Loucy (cell line): ENCODE measurements at regions not wholly inside any gene's neighbourhood (a gene's known extent, or its start where the extent isn't known, plus 50 kb on each side); places are given as distances from the start of the nearest gene placed in this dataset.

Source experiments
- EZH2phosphoT487 ChIP-seq: fragments of 200-600 bp; IDR thresholded peaks from 2 replicates; pipeline ENCODE4 v1.6.1; 2018; ENCODE audit warnings: antibody characterized with exemption, mild to moderate bottlenecking, moderate library complexity, borderline replicate concordance
- TF ChIP-seq, protein P1 (sequence below): fragments of 200-600 bp; sonication (generic); conservative IDR thresholded peaks from 2 replicates; pipeline ENCODE4 v1.5.1; 2014; ENCODE audit warnings: mild to moderate bottlenecking, antibody characterized with exemption, low read length

DNA sequence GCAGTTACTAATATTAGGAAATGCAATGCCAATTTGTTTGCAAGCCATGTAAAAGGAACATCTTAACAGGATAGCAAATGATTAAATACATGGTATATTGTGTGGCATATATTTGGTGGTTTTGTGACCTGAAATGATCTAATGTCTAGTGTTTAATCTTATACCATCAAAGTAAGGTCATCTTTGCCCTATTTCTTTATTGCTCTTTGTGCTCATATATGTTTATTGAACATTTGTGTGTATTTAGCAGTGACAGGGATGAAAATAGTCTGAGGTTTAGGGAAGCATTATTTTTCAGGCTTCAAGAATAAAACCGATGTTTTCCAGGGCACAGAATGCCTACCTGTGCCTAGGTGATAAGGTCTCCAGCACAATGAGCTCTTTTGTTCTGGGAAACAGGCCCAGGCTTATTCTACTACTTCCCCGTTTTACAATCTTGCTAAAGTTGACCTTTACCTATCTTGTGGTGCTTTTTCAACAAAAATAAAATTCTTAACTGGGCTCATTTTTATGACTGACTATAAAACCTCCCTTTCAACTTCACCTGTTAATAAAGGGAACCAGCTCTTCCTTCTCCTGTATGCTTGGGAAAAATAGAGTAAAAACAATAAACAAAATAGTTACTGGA is 105.6 kb upstream of the ANKH start:
- TF ChIP-seq, protein P1, sequence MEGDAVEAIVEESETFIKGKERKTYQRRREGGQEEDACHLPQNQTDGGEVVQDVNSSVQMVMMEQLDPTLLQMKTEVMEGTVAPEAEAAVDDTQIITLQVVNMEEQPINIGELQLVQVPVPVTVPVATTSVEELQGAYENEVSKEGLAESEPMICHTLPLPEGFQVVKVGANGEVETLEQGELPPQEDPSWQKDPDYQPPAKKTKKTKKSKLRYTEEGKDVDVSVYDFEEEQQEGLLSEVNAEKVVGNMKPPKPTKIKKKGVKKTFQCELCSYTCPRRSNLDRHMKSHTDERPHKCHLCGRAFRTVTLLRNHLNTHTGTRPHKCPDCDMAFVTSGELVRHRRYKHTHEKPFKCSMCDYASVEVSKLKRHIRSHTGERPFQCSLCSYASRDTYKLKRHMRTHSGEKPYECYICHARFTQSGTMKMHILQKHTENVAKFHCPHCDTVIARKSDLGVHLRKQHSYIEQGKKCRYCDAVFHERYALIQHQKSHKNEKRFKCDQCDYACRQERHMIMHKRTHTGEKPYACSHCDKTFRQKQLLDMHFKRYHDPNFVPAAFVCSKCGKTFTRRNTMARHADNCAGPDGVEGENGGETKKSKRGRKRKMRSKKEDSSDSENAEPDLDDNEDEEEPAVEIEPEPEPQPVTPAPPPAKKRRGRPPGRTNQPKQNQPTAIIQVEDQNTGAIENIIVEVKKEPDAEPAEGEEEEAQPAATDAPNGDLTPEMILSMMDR, result no peak
- no peak for TF ChIP-seq EZH2phosphoT487
